ENCODE measurements at regions not wholly inside any gene's neighbourhood (a gene's known extent, or its start where the extent isn't known, plus 50 kb on each side); places are given as distances from the start of the nearest gene placed in this dataset.

GRCh38 chr13:68676513-68677115, 1431.0 kb upstream of the ATXN8OS start:
- H3K4me3 ChIP-seq (ENCODE audit: low read length), result no peak overlapping the region
- no peak for TF ChIP-seq CTCF (conservative IDR thresholded peaks at IDR 0.05; ENCODE audit: low read length)
- DNase-seq (ENCODE audit: low read depth), result no peak

- no peak overlapping the region for H3K4me3 ChIP-seq (ENCODE audit: low read length)
- TF ChIP-seq CTCF (conservative IDR thresholded peaks at IDR 0.05; ENCODE audit: low read length), result no peak
- DNase-seq (ENCODE audit: low read depth), result no peak
These were observed 1432.4 kb upstream of the ATXN8OS start for GRCh38 chr13:68675209-68675608.

- H3K4me3 ChIP-seq (ENCODE audit: low read length), result no peak overlapping the region
- DNase-seq (ENCODE audit: low read depth), result no peak
- TF ChIP-seq CTCF (conservative IDR thresholded peaks at IDR 0.05; ENCODE audit: low read length), result no peak
These were observed 1437.7 kb upstream of the PCDH9 start for GRCh38 chr13:68667863-68668262.

- TF ChIP-seq CTCF (conservative IDR thresholded peaks at IDR 0.05; ENCODE audit: low read length), result no peak
- no peak for DNase-seq (ENCODE audit: low read depth)
These were observed 1436.8 kb upstream of the PCDH9 start for GRCh38 chr13:68666774-68667397.

GRCh38 chr13:68645814-68646213, 1415.7 kb upstream of the PCDH9 start:
- TF ChIP-seq CTCF (conservative IDR thresholded peaks at IDR 0.05; ENCODE audit: low read length), result no peak

More at GRCh38 chr13:68666774-68667397, 1436.8 kb upstream of the PCDH9 start:
- H3K4me3 ChIP-seq (ENCODE audit: low read length), result no peak overlapping the region

GRCh38 chr13:68644611-68645010, 1414.5 kb upstream of the PCDH9 start:
- no peak for DNase-seq (ENCODE audit: low read depth)
- no peak for TF ChIP-seq CTCF (conservative IDR thresholded peaks at IDR 0.05; ENCODE audit: low read length)
- no peak overlapping the region for H3K4me3 ChIP-seq (ENCODE audit: low read length)

More at GRCh38 chr13:68645814-68646213, 1415.7 kb upstream of the PCDH9 start:
- no peak overlapping the region for H3K4me3 ChIP-seq (ENCODE audit: low read length)
- no peak for DNase-seq (ENCODE audit: low read depth)

- no peak for TF ChIP-seq CTCF (conservative IDR thresholded peaks at IDR 0.05; ENCODE audit: low read length)
- no peak for DNase-seq (ENCODE audit: low read depth)
- no peak overlapping the region for H3K4me3 ChIP-seq (ENCODE audit: low read length)
These were observed 1406.6 kb upstream of the PCDH9 start for GRCh38 chr13:68636784-68637183.

All from AG10803 (cell line).